Adrenal gland (tissue), 5 donors: ENCODE measurements at regions not wholly inside any gene's neighbourhood (a gene's known extent, or its start where the extent isn't known, plus 50 kb on each side); places are given as distances from the start of the nearest gene placed in this dataset.

Experiments used
- POLR2A ChIP-seq, 2 donors: fragments of 450-650 bp; IDR thresholded peaks; one replicate each; pipeline ENCODE4 v1.6.1; 2017; ENCODE audit warnings: antibody characterized with exemption in 2 of 2, mild to moderate bottlenecking in 2 of 2, moderate library complexity in 1 of 2
- TF ChIP-seq, protein P1 (sequence below), 6 experiments: fragments of 450-650 bp in 4 of 6; fragments of 200-600 bp in 2 of 6; sonication (generic) in 1 of 6; IDR thresholded peaks; 1 replicate in 5 of 6; 2 replicates in 1 of 6; pipeline versions ENCODE4 v1.5.1 to v1.8.0; 2016 to 2021; ENCODE audit warnings: antibody characterized with exemption in 6 of 6, mild to moderate bottlenecking in 2 of 6, moderate library complexity in 1 of 6
- donor health status: DM: no; HTN: no; CAD: no.

DNA sequence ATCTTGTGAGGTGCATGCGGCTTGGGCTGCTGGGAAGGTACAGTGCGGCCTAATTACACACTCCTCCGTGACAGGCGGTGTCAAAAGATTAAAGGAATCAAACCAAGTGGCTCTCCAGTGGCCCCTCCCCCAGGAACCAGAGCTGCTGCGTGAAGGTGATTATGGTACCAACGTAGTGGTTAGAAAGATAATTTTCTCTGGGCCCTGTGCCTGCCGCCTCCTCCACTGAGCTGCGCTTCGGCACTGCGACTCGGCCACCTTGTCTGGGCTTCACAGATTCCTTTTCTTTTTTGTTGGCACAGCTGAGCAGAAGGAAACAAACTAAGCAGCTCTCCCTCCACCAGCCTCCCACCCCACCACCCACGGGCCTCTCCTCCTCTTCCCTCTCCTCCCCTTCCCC is 113.2 kb upstream of the SDK2 start:
- TF ChIP-seq, protein P1, sequence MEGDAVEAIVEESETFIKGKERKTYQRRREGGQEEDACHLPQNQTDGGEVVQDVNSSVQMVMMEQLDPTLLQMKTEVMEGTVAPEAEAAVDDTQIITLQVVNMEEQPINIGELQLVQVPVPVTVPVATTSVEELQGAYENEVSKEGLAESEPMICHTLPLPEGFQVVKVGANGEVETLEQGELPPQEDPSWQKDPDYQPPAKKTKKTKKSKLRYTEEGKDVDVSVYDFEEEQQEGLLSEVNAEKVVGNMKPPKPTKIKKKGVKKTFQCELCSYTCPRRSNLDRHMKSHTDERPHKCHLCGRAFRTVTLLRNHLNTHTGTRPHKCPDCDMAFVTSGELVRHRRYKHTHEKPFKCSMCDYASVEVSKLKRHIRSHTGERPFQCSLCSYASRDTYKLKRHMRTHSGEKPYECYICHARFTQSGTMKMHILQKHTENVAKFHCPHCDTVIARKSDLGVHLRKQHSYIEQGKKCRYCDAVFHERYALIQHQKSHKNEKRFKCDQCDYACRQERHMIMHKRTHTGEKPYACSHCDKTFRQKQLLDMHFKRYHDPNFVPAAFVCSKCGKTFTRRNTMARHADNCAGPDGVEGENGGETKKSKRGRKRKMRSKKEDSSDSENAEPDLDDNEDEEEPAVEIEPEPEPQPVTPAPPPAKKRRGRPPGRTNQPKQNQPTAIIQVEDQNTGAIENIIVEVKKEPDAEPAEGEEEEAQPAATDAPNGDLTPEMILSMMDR (IDR thresholded peaks at IDR 0.05), result no peak
- no peak for TF ChIP-seq POLR2A (IDR thresholded peaks at IDR 0.05)
